BJ (cell line): ENCODE measurements at regions not wholly inside any gene's neighbourhood (a gene's known extent, or its start where the extent isn't known, plus 50 kb on each side); places are given as distances from the start of the nearest gene placed in this dataset.

Source experiments
- CTCF ChIA-PET: fragments of 350-600 bp; formaldehyde crosslinking; extraction: SDS; loops from one replicate; lab custom pipeline; 2021; ENCODE audit warnings: antibody characterized with exemption, inconsistent platforms; lab: Yijun Ruan, JAX
- POLR2A ChIA-PET: fragments of 300-600 bp; sonication (Branson Sonifier 250); formaldehyde crosslinking; extraction: SDS; loops from one replicate; lab custom pipeline; 2021; ENCODE audit warnings: antibody characterized with exemption; lab: Charles Lee
- DNase-seq: peaks from one replicate; pipeline ENCODE4 v3.0.0-alpha.2; 2011; ENCODE audit warnings: low read depth
- H3K27me3 ChIP-seq: 2 replicates; pipeline ENCODE4 v1.6.0; 2011; ENCODE audit warnings: low read length; ENCODE audit not compliant: control insufficient read depth, insufficient read depth
- H3K36me3 ChIP-seq: 2 replicates; pipeline ENCODE4 v1.5.1; 2011; ENCODE audit warnings: low read length; ENCODE audit not compliant: control insufficient read depth, insufficient read depth
- H3K4me3 ChIP-seq: 2 replicates; pipeline ENCODE4 v1.5.1; 2011; ENCODE audit warnings: low read depth, mild to moderate bottlenecking, control low read depth, low read length
- TF ChIP-seq, protein P1 (sequence below): IDR thresholded peaks from 2 replicates; pipeline ENCODE4 v1.5.1; 2011; ENCODE audit warnings: low read depth, mild to moderate bottlenecking, control low read depth, inconsistent platforms, low read length, moderate library complexity; ENCODE audit not compliant: insufficient read depth

DNA sequence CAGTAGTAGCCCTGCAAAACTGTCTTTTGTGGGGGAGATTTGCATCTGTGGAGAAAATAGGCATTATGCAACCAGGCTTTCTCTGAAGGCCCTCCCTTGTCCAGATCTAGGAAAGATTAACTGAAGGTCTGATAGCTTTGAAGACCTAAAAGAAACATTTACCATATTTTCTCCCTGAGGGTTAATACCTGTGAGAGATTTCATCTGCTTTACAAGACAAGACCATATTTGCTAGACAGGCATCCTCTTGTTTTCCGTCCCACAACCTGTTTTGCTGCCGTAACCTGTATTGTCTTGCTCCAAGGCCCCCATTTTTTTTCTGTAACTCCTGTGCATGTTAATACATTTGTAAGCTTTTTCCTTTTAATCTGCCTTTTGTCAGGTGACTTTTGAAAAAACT is 1985.2 kb upstream of the CDH9 start:
- Histone ChIP-seq H3K4me3 (no peak overlapping the region), H3K27me3 (no peaks in the 10 kb centered on the region), H3K36me3 (no peaks in the 10 kb centered on the region)
- ChIA-PET CTCF (no interaction called here), POLR2A (no interaction called here)
- TF ChIP-seq, protein P1, sequence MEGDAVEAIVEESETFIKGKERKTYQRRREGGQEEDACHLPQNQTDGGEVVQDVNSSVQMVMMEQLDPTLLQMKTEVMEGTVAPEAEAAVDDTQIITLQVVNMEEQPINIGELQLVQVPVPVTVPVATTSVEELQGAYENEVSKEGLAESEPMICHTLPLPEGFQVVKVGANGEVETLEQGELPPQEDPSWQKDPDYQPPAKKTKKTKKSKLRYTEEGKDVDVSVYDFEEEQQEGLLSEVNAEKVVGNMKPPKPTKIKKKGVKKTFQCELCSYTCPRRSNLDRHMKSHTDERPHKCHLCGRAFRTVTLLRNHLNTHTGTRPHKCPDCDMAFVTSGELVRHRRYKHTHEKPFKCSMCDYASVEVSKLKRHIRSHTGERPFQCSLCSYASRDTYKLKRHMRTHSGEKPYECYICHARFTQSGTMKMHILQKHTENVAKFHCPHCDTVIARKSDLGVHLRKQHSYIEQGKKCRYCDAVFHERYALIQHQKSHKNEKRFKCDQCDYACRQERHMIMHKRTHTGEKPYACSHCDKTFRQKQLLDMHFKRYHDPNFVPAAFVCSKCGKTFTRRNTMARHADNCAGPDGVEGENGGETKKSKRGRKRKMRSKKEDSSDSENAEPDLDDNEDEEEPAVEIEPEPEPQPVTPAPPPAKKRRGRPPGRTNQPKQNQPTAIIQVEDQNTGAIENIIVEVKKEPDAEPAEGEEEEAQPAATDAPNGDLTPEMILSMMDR = no peak
- DNase-seq = no peak

DNA sequence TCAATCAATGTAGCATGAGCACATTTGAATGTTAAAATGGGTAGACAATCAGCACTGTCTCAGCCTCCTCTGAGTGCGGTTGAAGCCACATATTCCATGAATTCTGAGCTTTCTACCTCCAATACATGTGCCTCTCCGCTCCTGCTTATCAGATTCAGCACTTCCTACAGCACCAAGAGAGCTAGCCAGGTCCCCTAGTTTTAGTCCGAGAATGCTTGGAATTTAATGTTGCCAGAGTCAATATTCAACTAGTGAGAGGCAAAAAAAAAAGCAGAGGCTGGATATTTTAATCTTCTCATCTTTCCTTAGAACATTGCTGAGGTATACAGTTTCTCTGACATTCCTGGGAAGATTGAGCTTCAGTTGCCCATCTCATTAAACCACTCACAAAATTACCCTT is 1979.1 kb upstream of the CDH9 start:
- TF ChIP-seq, protein P1 = no peak
- ChIA-PET CTCF (no interaction called here), POLR2A (no interaction called here)
- Histone ChIP-seq H3K27me3 (no peaks in the 10 kb centered on the region), H3K4me3 (no peak overlapping the region), H3K36me3 (no peaks in the 10 kb centered on the region)
- DNase-seq = no peak

DNA sequence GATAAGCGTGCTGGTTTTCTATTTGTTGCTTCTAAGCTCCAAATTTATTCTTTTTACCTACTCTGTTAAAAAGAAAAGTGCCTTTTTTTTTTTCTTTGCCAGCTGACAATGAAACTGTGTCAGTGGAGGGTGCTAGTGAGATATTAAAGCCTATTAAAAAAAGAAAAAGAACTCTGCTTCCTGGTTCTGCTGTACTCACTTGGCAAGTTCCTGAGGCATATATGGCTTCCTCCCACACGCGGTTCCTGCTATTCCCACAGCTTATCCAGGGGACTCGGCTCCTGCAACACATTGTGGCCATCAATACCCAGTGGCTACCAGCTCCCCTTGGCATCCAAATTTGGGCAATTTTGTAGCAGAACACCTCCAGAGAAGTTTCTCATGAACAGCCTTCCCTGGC is 1977.7 kb upstream of the CDH9 start:
- POLR2A ChIA-PET = no interaction called here
- Histone ChIP-seq H3K36me3 (no peaks in the 10 kb centered on the region), H3K4me3 (no peak overlapping the region), H3K27me3 (no peaks in the 10 kb centered on the region)
- TF ChIP-seq, protein P1 = no peak
- no peak for DNase-seq
- CTCF ChIA-PET = no interaction called here

DNA sequence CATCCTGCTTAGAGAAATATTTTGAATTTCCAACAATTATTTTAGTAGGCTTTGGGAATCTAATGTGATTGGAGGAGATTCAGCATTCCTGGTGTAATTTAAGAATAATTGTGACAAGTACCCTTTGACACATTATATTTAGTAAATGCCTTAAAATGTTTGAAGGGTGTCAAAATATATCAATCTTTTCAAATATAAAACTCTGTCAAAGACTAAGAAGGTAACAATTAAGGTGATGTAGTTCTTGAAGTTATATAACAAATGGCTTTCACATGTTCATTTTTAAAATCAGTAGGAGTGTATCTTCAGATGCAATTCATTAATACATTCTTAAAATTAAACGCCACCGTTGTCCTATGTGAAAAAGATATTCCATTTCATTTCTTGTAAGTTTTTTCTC is 1977.1 kb upstream of the CDH9 start:
- no peaks in the 10 kb centered on the region for H3K27me3 ChIP-seq
- H3K4me3 ChIP-seq = no peak overlapping the region
- ChIA-PET CTCF (no interaction called here), POLR2A (no interaction called here)
- TF ChIP-seq, protein P1 = no peak
- DNase-seq = no peak
- no peaks in the 10 kb centered on the region for H3K36me3 ChIP-seq

DNA sequence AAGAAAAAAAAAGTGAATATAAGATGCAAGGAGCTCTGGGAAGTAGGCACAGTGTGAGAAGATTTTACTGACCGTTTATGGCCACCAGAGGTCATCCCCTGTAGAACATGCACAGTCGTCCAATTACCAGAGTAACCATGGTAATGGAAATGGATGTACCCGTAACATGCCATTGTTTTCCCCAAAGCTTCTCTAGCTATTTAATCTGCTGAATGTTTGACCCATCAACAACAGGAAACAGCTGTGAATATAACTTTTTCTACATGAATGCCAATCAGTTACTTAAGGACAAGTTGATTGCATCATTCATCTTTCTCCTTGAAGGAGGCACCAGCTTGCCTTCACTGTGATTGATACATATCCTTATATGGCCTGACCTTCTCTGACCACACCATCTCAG is 1967.0 kb upstream of the CDH9 start:
- CTCF ChIA-PET = no interaction called here
- TF ChIP-seq, protein P1 = no peak
- DNase-seq = no peak
- Histone ChIP-seq H3K4me3 (no peak overlapping the region), H3K36me3 (no peaks in the 10 kb centered on the region), H3K27me3 (no peaks in the 10 kb centered on the region)
- POLR2A ChIA-PET = no interaction called here
